Thyroid gland (tissue), 4 donors: ENCODE measurements at regions not wholly inside any gene's neighbourhood (a gene's known extent, or its start where the extent isn't known, plus 50 kb on each side); places are given as distances from the start of the nearest gene placed in this dataset.

Source experiments
- CTCF ChIP-seq, 6 experiments: fragments of 200-600 bp in 3 of 6; fragments of 450-650 bp in 3 of 6; sonication (generic) in 3 of 6; IDR thresholded peaks; one replicate each; pipeline ENCODE4 v1.5.1; 2016 to 2019; ENCODE audit warnings: antibody characterized with exemption in 6 of 6, mild to moderate bottlenecking in 2 of 6, inconsistent platforms in 1 of 6, moderate library complexity in 1 of 6
- POLR2A ChIP-seq, 2 donors: fragments of 450-650 bp; IDR thresholded peaks; one replicate each; pipeline ENCODE4 v1.6.1; 2017; ENCODE audit warnings: antibody characterized with exemption in 2 of 2, mild to moderate bottlenecking in 2 of 2, moderate library complexity in 1 of 2

GRCh38 chr3:150306906-150307305 is 101.2 kb upstream of the TSC22D2 start:
- no peak for TF ChIP-seq CTCF (IDR thresholded peaks at IDR 0.05)
- TF ChIP-seq POLR2A (IDR thresholded peaks at IDR 0.05) = no peak
